BJ (cell line): ENCODE measurements at regions not wholly inside any gene's neighbourhood (a gene's known extent, or its start where the extent isn't known, plus 50 kb on each side); places are given as distances from the start of the nearest gene placed in this dataset.

Experiments
- CTCF ChIA-PET: fragments of 350-600 bp; formaldehyde crosslinking; extraction: SDS; loops from one replicate; lab custom pipeline; 2021; ENCODE audit warnings: antibody characterized with exemption, inconsistent platforms; lab: Yijun Ruan, JAX
- POLR2A ChIA-PET: fragments of 300-600 bp; sonication (Branson Sonifier 250); formaldehyde crosslinking; extraction: SDS; loops from one replicate; lab custom pipeline; 2021; ENCODE audit warnings: antibody characterized with exemption; lab: Charles Lee
- DNase-seq: peaks from one replicate; pipeline ENCODE4 v3.0.0-alpha.2; 2011; ENCODE audit warnings: low read depth
- H3K27me3 ChIP-seq: 2 replicates; pipeline ENCODE4 v1.6.0; 2011; ENCODE audit warnings: low read length; ENCODE audit not compliant: control insufficient read depth, insufficient read depth
- H3K36me3 ChIP-seq: 2 replicates; pipeline ENCODE4 v1.5.1; 2011; ENCODE audit warnings: low read length; ENCODE audit not compliant: control insufficient read depth, insufficient read depth
- H3K4me3 ChIP-seq: 2 replicates; pipeline ENCODE4 v1.5.1; 2011; ENCODE audit warnings: low read depth, mild to moderate bottlenecking, control low read depth, low read length
- CTCF ChIP-seq: IDR thresholded peaks from 2 replicates; pipeline ENCODE4 v1.5.1; 2011; ENCODE audit warnings: low read depth, mild to moderate bottlenecking, control low read depth, inconsistent platforms, low read length, moderate library complexity; ENCODE audit not compliant: insufficient read depth

- H3K27me3 ChIP-seq = no peaks in the 10 kb centered on the region
- DNase-seq = no peak
- no peak for TF ChIP-seq CTCF
- no peaks in the 10 kb centered on the region for H3K36me3 ChIP-seq
- no peak overlapping the region for H3K4me3 ChIP-seq
- ChIA-PET CTCF (interaction anchor here (1.2 kb wide), 1 partner anchor 9 kb away, joined by 3 read pairs; no protein-coding TSS in a partner anchor), POLR2A (no interaction called here)
Measured at GRCh38 chr11:130548491-130548833, 100.0 kb downstream of the ADAMTS15 start.

- Histone ChIP-seq H3K4me3 (no peak overlapping the region), H3K36me3 (no peaks in the 10 kb centered on the region), H3K27me3 (no peaks in the 10 kb centered on the region)
- POLR2A ChIA-PET = no interaction called here
- no peak for DNase-seq
- TF ChIP-seq CTCF = no peak
- CTCF ChIA-PET = interaction anchor here (1.2 kb wide), 1 partner anchor 10 kb away, joined by 3 read pairs; no protein-coding TSS in a partner anchor
Measured at GRCh38 chr11:130549393-130549999, 101.1 kb downstream of the ADAMTS15 start.

- Histone ChIP-seq H3K36me3 (no peaks in the 10 kb centered on the region), H3K4me3 (no peak overlapping the region), H3K27me3 (no peaks in the 10 kb centered on the region)
- CTCF ChIA-PET = no interaction called here
- DNase-seq = no peak
- TF ChIP-seq CTCF = no peak
- POLR2A ChIA-PET = no interaction called here
Measured at GRCh38 chr11:130550150-130550549, 101.7 kb downstream of the ADAMTS15 start.

- ChIA-PET CTCF (no interaction called here), POLR2A (no interaction called here)
- no peak for DNase-seq
- TF ChIP-seq CTCF = no peak
- H3K27me3 ChIP-seq = no peaks in the 10 kb centered on the region
- H3K36me3 ChIP-seq = no peaks in the 10 kb centered on the region
- no peak overlapping the region for H3K4me3 ChIP-seq
Measured at GRCh38 chr11:130550984-130551383, 102.5 kb downstream of the ADAMTS15 start.

- H3K4me3 ChIP-seq = no peak overlapping the region
- POLR2A ChIA-PET = no interaction called here
- DNase-seq = no peak
- H3K27me3 ChIP-seq = no peaks in the 10 kb centered on the region
- CTCF ChIA-PET = no interaction called here
- no peaks in the 10 kb centered on the region for H3K36me3 ChIP-seq
- TF ChIP-seq CTCF = no peak
Measured at GRCh38 chr11:130551388-130551787, 102.9 kb downstream of the ADAMTS15 start.
